GM23338 (cell line): ENCODE measurements at regions not wholly inside any gene's neighbourhood (a gene's known extent, or its start where the extent isn't known, plus 50 kb on each side); places are given as distances from the start of the nearest gene placed in this dataset.

Experiments used
- CREB1 ChIP-seq: fragments of 250-450 bp; sonication (Bioruptor Pico); IDR thresholded peaks from 2 replicates; pipeline ENCODE4 v1.5.0; 2020; ENCODE audit warnings: low read depth, mild to moderate bottlenecking, moderate library complexity
- CTCF ChIP-seq, 2 experiments: fragments of 200-600 bp in 1 of 2; sonication (generic) in 1 of 2; conservative IDR thresholded peaks; 2 replicates each; pipeline versions ENCODE4 v1.5.1 to v1.6.1; 2016 to 2017; ENCODE audit warnings: antibody characterized with exemption in 2 of 2, low read depth in 2 of 2, mild to moderate bottlenecking in 2 of 2, moderate library complexity in 1 of 2
- ETS1 ChIP-seq: IDR thresholded peaks from 2 replicates; pipeline ENCODE4 v1.6.1; 2016; ENCODE audit warnings: antibody characterized with exemption
- EZH2 ChIP-seq: fragments of 200-600 bp; sonication (generic); IDR thresholded peaks from one replicate; pipeline ENCODE4 v1.8.0; 2017; ENCODE audit warnings: antibody characterized with exemption, mild to moderate bottlenecking, low read depth; ENCODE audit not compliant: unreplicated experiment
- EZH2phosphoT487 ChIP-seq: fragments of 200-600 bp; sonication (generic); IDR thresholded peaks from one replicate; pipeline ENCODE4 v1.8.1; 2018; ENCODE audit warnings: antibody characterized with exemption; ENCODE audit not compliant: unreplicated experiment
- JUNB ChIP-seq: IDR thresholded peaks from one replicate; pipeline ENCODE4 v1.6.1; 2016; ENCODE audit warnings: antibody characterized with exemption; ENCODE audit not compliant: unreplicated experiment
- POLR2AphosphoS5 ChIP-seq: IDR thresholded peaks from 2 replicates; pipeline ENCODE4 v1.6.1; 2016; ENCODE audit warnings: antibody characterized with exemption, low read depth
- TF ChIP-seq, protein P1 (sequence below): IDR thresholded peaks from one replicate; pipeline ENCODE4 v1.6.1; 2018; ENCODE audit warnings: antibody characterized with exemption; ENCODE audit not compliant: unreplicated experiment

GRCh38 chr3:6249679-6250078 lies 611.2 kb upstream of the GRM7 start:
- TF ChIP-seq POLR2AphosphoS5 (no peak), CTCF (conservative IDR thresholded peaks at IDR 0.05; ENCODE audit: low read depth in 2 of 2) (no peak), EZH2phosphoT487 (no peak), EZH2 (no peak), CREB1 (CRISPR knock-in tag) (no peak), JUNB (no peak), ETS1 (no peak)
- TF ChIP-seq, protein P1, sequence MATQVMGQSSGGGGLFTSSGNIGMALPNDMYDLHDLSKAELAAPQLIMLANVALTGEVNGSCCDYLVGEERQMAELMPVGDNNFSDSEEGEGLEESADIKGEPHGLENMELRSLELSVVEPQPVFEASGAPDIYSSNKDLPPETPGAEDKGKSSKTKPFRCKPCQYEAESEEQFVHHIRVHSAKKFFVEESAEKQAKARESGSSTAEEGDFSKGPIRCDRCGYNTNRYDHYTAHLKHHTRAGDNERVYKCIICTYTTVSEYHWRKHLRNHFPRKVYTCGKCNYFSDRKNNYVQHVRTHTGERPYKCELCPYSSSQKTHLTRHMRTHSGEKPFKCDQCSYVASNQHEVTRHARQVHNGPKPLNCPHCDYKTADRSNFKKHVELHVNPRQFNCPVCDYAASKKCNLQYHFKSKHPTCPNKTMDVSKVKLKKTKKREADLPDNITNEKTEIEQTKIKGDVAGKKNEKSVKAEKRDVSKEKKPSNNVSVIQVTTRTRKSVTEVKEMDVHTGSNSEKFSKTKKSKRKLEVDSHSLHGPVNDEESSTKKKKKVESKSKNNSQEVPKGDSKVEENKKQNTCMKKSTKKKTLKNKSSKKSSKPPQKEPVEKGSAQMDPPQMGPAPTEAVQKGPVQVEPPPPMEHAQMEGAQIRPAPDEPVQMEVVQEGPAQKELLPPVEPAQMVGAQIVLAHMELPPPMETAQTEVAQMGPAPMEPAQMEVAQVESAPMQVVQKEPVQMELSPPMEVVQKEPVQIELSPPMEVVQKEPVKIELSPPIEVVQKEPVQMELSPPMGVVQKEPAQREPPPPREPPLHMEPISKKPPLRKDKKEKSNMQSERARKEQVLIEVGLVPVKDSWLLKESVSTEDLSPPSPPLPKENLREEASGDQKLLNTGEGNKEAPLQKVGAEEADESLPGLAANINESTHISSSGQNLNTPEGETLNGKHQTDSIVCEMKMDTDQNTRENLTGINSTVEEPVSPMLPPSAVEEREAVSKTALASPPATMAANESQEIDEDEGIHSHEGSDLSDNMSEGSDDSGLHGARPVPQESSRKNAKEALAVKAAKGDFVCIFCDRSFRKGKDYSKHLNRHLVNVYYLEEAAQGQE: no peak
